Activated CD4-positive, alpha-beta T cell treated with anti-CD3 and anti-CD28 coated beads, Interleukin-2, Interleukin-4, amounts not matched to agents 100 ng/mL and 50 ng/mL, durations not matched to agents 16 hours and 8 hours (primary cell): ENCODE measurements at regions not wholly inside any gene's neighbourhood (a gene's known extent, or its start where the extent isn't known, plus 50 kb on each side); places are given as distances from the start of the nearest gene placed in this dataset.
"Not testable (repeated sequence)": the region's sequence is repeated elsewhere in the genome, so short reads cannot be mapped to it uniquely, and the experiment has no call there.

Experiments used
- DNase-seq: peaks from one replicate; pipeline ENCODE4 v3.0.0-alpha.2; 2020; ENCODE audit warnings: low spot score

DNA sequence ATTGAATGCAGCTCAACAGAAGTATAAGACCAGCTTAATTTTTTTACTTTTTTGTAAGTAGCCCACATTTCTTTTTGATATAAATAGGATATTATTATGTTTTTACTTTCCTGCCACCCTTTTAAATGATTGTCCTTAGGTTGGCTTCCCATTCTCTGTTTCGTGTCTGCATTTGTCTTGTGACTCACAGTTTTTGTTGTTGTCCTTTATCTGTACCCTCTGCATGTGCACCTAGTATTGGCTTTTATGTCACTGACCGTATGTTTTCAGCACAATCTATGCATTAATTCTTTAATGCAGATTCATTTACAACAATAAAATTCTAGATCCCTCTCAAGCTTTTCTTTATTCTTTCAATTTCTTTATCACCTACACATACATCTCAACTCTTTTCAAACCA, 474.2 kb upstream of the FANCL start:
- DNase-seq, result no peak

DNA sequence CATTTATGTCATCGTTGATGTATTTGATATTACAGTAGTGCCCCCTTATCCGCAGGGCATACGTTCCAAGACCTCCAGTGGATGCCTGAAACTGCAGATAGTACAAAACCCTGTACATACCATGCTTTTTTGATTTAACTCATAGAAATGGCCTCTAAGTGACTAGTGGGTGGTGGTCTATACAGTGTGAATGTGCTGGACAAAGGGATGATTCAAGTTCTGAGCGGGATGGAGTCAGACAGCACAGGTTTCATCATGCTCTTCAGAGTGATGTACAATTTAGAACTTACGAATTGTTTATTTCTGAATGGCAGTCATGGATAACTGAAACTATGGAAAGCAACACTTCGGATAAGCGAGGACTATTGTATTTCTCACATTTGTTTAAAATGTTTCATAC, 473.1 kb upstream of the FANCL start:
- DNase-seq, result no peak

GRCh38 chr2:58710795-58711279, 469.7 kb upstream of the FANCL start:
- DNase-seq, result no peak

DNA sequence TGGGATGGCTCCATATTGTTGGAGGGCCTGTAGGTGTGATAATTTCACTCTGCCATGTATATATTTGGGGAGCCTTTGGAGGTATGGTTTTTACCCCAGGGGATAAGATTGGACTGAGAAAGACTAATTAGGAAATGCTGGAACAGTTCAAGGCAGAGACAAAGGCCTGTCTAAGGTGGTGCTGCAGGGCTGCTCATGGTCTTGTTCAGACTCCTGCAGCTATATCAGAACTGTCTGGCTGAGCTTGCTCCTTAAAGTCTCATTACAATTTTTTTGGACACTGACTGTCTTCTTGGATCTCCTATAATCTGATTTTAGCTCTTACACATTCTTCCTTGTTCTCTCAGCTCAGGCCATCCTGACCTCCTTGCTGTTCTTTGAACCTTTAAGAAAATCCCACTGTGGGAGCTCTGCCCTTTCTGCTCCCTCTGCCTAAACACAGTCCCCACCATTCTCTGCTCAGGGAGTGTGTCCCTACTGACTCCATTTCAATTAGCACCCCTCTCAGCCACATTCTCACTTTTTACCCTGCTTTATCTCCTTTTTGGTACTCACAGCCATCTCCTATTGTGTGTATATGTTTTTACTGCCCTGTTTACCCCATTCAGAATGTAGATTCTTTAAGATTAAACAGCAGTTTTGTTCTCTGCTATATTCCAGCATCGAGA, 468.7 kb upstream of the FANCL start:
- no peak for DNase-seq

DNA sequence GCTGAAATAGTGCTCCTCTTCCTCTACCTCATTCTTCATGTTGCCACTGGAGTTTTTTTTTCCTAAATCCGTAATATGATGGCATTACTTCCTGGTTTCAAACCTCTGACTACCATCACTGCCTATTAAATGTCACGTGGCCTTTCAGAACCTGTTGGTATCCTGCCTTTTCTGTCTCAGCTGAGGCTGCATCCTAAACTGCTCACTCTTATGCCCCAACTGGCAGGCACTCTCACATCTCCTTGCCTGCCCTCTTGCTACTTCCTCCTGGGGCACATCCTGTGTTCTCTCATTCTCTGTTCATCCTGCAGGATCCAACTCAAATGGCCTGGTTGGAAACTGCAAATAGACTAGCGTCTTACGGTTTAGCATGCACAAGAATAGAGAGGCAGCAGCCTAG, 468.1 kb upstream of the FANCL start:
- DNase-seq, result no peak

- DNase-seq, result no peak
Observed at GRCh38 chr2:58708565-58708964, 467.4 kb upstream of the FANCL start.

- no peak for DNase-seq
Observed at GRCh38 chr2:58702302-58702885, 461.3 kb upstream of the FANCL start.

DNA sequence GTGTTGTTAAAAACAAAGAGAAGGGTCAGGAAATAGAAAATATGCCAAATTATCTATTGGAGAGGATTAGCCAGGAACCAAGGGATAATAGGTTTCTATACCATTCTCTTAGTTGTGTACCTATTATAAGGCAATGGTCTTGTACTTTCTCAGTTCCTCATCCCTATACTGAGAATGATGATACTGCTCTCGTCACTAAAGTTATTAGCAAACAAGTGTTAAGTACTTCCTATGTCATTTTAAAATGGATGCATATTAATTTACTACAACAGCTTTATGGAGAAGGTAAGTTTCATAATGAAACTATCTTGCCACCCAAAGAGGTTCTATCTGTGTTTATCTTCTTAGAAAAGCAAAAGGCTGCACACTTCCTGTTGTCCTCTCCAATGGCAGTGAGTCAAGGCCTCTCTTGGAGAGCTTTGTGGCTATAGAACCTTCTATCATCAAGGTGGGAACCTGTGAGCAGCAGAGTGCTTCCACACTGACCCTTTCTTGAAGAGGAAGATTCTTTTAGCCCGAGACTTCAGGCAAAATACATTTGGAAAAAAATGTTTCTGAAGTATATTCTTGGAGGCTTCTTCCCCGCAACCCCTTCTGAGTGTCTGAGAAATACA, 460.7 kb upstream of the FANCL start:
- DNase-seq, result no peak

DNA sequence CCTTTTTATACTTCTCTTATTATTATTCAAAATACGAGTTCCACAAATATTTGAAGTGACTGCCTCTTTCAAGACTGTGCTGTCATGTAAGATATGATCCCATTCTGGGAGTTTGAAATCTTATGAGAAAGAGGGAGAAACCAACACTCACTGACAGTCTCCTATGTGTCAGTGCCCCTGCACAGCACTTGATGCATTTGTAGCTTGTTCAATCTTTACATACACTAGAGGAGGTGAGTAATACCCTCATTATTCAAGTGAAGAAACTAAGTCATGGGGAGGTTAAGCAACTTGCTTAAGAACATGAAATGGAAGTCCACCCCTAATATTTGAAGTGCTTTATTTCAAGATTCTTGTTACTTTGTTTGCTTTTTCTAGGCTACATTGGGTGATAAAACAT, 459.5 kb upstream of the FANCL start:
- no peak for DNase-seq

GRCh38 chr2:58699411-58699810, 458.3 kb upstream of the FANCL start:
- no peak for DNase-seq

DNA sequence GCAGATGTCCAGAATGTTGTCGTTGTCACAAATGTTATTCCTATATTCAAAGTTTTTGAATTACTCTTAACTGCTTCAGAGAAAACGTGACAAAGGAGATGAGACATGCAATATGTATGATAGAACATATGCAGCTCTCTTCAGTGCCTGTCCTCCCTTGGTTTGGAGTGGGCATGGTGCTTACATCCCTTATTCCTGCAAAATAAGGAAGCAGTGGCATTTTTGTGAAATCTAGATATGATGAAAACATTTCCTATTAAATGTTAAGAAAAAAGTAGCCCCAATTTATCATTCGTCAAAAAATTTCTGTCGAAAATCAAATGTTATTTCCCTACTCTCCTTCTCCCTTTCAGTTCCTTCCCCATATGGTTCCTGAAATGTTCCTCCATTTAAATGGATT, 457.5 kb upstream of the FANCL start:
- no peak for DNase-seq

- not testable (repeated sequence) for DNase-seq
Observed at GRCh38 chr2:58694114-58694513, 453.0 kb upstream of the FANCL start.

DNA sequence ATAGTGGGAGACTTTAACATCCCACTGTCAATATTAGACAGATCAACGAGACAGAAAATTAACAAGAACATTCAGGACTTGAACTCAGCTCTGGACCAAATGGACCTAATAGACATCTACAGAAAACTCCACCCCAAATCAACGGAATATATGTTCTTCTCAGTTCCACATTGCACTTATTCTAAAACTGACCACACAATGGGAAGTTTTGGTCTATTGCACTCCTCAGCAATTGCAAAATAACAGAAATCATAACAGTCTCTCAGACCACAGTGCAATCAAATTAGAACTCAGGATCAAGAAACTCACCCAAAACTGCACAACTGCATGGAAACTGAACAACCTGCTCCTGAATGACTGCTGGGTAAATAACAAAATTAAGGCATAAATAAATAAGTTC, 449.9 kb upstream of the FANCL start:
- not testable (repeated sequence) for DNase-seq

DNA sequence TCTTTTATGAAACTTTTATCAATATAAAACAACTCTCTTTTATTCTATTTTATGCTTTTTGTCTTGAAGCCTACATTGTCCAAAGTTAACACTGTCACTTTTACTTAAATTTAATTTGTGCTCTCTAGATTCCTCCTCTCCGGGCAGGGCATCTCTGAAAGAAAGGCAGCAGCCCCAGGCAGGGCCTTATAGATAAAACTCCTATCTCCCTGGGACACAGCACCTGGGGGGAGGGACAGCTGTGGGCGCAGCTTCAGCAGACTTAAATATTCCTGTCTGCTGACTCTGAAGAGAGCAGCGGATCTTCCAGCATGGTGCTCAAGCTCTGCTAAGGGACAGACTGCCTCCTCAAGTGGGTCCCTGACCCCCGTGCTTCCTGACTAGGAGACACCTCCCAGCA, 447.7 kb upstream of the FANCL start:
- no peak for DNase-seq

GRCh38 chr2:58686776-58687175, 445.7 kb upstream of the FANCL start:
- no peak for DNase-seq

DNA sequence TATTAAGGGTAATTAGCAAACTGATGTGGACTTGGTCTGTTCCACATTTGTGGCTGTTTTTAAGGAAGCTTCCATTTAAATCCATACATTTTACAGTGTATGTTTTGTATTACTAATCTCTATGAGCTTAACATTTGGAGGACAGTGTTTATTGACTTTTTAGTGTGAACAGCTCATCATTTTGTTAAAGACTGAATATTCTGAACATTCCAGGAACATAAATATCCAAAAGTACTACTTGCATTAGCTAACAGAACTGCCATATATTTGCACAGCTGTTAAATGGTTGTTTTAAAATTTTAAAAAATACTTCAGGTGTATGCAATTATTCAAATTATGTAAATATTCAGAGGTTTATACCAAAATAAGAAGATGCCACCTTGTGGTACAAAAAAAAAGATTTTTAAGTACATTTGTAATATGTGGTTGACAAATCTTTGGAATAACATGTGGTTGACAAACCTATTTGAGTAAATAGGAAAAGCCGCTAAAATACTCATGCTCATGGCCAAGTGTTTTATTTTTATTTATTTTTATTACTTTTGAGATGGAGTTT, 439.7 kb upstream of the FANCL start:
- no peak for DNase-seq

GRCh38 chr2:58677748-58678147, 436.6 kb upstream of the FANCL start:
- DNase-seq, result no peak

DNA sequence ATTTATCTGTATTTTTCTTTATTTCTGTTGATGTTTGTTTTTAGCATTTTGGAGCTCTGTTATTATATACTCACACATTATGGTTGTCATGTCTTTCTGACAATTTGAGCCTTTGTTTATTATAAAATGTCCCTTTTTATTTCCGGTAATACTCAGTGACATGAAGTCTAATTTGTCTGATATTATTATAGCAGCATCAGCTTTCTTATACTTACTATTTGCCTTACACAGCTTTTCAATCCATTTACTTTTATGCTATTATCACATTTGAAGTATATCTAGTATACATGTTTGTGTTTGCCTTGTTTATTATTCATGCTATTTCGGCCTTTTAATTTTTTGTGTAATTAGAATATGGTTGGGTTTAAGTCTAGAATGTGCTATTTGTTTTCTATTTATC, 430.6 kb upstream of the FANCL start:
- DNase-seq, result no peak

DNA sequence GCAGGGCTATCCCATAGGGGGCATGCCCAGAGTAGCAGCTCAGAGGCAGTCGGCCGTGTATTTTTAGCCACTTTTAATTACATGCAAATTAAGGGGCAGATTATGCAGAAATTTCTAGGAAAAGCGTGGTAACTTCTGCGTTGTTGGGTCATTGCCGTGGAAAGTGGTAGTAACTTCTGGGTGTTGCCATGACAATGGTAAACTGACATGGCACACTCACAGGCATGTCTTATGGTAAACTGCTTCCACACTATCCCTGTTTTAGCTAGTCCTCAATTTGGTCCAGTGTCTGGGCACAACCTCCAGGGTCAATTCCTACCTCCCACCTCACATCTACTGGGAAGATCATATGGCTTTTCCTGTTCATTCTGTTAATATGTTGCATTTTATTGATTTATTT, 428.9 kb upstream of the FANCL start:
- DNase-seq, result no peak

- no peak for DNase-seq
Observed at GRCh38 chr2:58667137-58667774, 426.1 kb upstream of the FANCL start.

- no peak for DNase-seq
Observed at GRCh38 chr2:58666323-58666970, 425.3 kb upstream of the FANCL start.

DNA sequence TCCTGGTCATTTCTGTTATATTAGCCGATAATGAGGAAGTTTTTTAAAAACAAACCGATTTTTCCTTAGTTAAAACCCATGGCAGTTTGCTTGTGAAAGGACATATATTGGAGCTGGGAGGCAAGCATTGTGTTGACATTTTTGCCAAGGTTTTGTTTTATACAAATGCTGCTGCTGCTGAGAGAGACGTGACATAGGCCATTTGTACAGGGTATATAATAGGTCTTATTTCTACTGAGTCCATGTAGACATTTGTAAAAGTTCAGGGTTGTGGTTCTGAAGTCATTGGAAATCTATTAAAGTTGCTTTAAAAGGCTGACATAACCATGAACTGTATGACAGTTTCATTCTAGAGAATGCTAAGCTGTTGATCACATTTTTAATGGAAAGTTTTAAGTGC, 424.0 kb upstream of the FANCL start:
- DNase-seq, result no peak
